Mesendoderm (in vitro differentiated cells): ENCODE measurements at regions not wholly inside any gene's neighbourhood (a gene's known extent, or its start where the extent isn't known, plus 50 kb on each side); places are given as distances from the start of the nearest gene placed in this dataset.
A peak's percentile ranks its signal among the peaks of the same experiment; 100 is the strongest.

ENCODE experiments used
- DNase-seq: peaks from one replicate; pipeline ENCODE4 v3.0.0; 2013
- H2AK5ac ChIP-seq: 2 replicates; pipeline ENCODE4 v1.6.1; 2013; ENCODE audit warnings: low read length, inconsistent platforms
- H2BK120ac ChIP-seq: 2 replicates; pipeline ENCODE4 v1.6.1; 2013; ENCODE audit warnings: low read depth, mild to moderate bottlenecking, low read length, moderate library complexity, mixed read lengths
- H2BK15ac ChIP-seq: replicated peaks from 2 replicates; pipeline ENCODE4 v1.6.1; 2013; ENCODE audit warnings: low read depth, mild to moderate bottlenecking, moderate library complexity
- H2BK5ac ChIP-seq: 2 replicates; pipeline ENCODE4 v1.6.1; 2013; ENCODE audit warnings: low read length, inconsistent platforms
- H3K18ac ChIP-seq: 2 replicates; pipeline ENCODE4 v1.6.1; 2013; ENCODE audit warnings: mild to moderate bottlenecking, low read length, mixed read lengths
- H3K23ac ChIP-seq: one replicate; pipeline ENCODE4 v1.6.1; 2013; ENCODE audit warnings: low read length
- H3K27ac ChIP-seq: 2 replicates; pipeline ENCODE4 v1.5.1; 2013; ENCODE audit warnings: low read depth, mild to moderate bottlenecking, inconsistent platforms, low read length, moderate library complexity
- H3K27me3 ChIP-seq: 2 replicates; pipeline ENCODE4 v1.6.1; 2013; ENCODE audit warnings: low read length, control low read depth, mild to moderate bottlenecking, inconsistent platforms; ENCODE audit not compliant: insufficient read depth, poor library complexity
- H3K36me3 ChIP-seq: 2 replicates; pipeline ENCODE4 v1.6.1; 2013; ENCODE audit warnings: low read length, inconsistent platforms; ENCODE audit not compliant: control insufficient read depth, insufficient read depth
- H3K4ac ChIP-seq: one replicate; pipeline ENCODE4 v1.6.1; 2013; ENCODE audit warnings: low read depth, mild to moderate bottlenecking, low read length, moderate library complexity
- H3K4me1 ChIP-seq: 2 replicates; pipeline ENCODE4 v1.6.1; 2013; ENCODE audit warnings: low read depth, low read length, inconsistent platforms; ENCODE audit not compliant: control insufficient read depth
- H3K4me2 ChIP-seq: 2 replicates; pipeline ENCODE4 v1.6.1; 2013; ENCODE audit warnings: low read length
- H3K4me3 ChIP-seq: 2 replicates; pipeline ENCODE4 v1.5.1; 2013; ENCODE audit warnings: mild to moderate bottlenecking, low read length
- H3K56ac ChIP-seq: one replicate; pipeline ENCODE4 v1.6.1; 2013; ENCODE audit warnings: low read length
- H3K79me1 ChIP-seq: 2 replicates; pipeline ENCODE4 v1.6.1; 2013; ENCODE audit warnings: low read length, inconsistent platforms
- H3K79me2 ChIP-seq: 2 replicates; pipeline ENCODE4 v1.6.1; 2013; ENCODE audit warnings: mild to moderate bottlenecking, low read length; ENCODE audit not compliant: control insufficient read depth, insufficient read depth
- H3K9ac ChIP-seq: 2 replicates; pipeline ENCODE4 v1.6.1; 2013; ENCODE audit warnings: low read length, inconsistent platforms
- H4K5ac ChIP-seq: one replicate; pipeline ENCODE4 v1.6.1; 2013; ENCODE audit warnings: low read length
- H4K8ac ChIP-seq: one replicate; pipeline ENCODE4 v1.6.1; 2013; ENCODE audit warnings: low read depth, mild to moderate bottlenecking, control low read depth, low read length, moderate library complexity
- WGBS: extraction: QIAGEN DNeasy Blood & Tissue Kit; methylation state at CpG from one replicate; pipeline ENCODE4 v1.1.7; 2013; ENCODE audit warnings: low lambda C conversion rate, missing lambda C conversion rate; ENCODE audit not compliant: insufficient coverage; ENCODE audit errors: extremely low coverage; 5-methylcytosine and 5-hydroxymethylcytosine counted together

DNA sequence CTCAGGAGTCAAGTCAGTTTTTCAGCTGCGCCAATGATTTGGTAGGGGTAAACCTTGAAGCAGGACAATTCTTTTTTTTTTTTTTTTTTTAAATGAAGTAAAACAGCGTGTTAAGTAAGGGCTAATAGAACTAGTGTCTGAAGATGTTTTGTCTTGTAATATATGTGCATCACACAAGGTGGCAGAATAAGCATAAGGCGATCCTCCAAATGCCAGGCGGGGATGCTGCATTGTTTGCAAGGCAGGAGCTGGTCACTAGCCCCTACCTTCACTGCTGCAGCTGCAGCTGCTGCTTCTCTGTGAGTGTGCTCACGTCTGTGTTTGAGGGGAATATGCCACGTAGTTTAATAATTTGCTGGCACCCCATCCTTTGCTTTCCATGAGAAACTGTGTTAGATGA lies 272.7 kb upstream of the MAP3K7 start:
- Histone ChIP-seq H3K79me2 (no peaks in the 10 kb centered on the region), H3K9ac (no peak overlapping the region), H2AK5ac (no peak overlapping the region), H2BK120ac (no peak overlapping the region), H3K4me2 (no peak overlapping the region), H4K8ac (no peak overlapping the region), H3K36me3 (no peaks in the 10 kb centered on the region), H3K27me3 (no peaks in the 10 kb centered on the region), H3K4me3 (no peak overlapping the region), H4K5ac (no peak overlapping the region), H2BK5ac (no peak overlapping the region), H3K4me1 (no peaks in the 10 kb centered on the region), H3K79me1 (no peaks in the 10 kb centered on the region), H3K18ac (no peak overlapping the region), H3K23ac (no peak overlapping the region), H3K27ac (no peak overlapping the region), H3K4ac (no peak overlapping the region), H3K56ac (no peak overlapping the region), H2BK15ac (no peak overlapping the region)
- peak; percentile 37 for DNase-seq
- no CpG with 5 or more reads among the region's 6 CpGs for WGBS

DNA sequence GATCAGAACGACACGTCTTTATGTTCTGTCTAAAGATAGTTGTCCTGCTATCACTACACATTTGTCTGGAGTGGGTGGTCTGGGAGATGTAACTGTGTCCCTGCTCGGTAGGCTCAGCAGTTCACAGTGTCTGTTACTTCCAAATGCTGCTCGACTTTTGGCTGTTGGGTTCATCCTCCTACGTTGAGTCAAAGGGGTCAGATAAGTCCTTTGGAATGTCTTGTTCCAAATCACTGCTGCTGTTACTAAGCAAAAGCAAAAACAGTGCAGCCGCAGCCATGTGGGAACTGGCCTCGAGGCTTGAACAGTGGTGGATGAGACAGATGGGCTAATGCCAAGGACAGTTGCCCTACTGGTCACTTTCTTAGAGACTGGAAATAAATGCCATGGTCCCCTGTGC lies 272.2 kb upstream of the MAP3K7 start:
- peak; percentile 19 for DNase-seq
- Histone ChIP-seq H3K23ac (no peak overlapping the region), H3K27me3 (no peaks in the 10 kb centered on the region), H3K27ac (no peak overlapping the region), H3K79me2 (no peaks in the 10 kb centered on the region), H2AK5ac (no peak overlapping the region), H3K4me3 (no peak overlapping the region), H3K36me3 (no peaks in the 10 kb centered on the region), H4K5ac (no peak overlapping the region), H3K4me2 (no peak overlapping the region), H2BK15ac (no peak overlapping the region), H2BK120ac (no peak overlapping the region), H3K4ac (no peak overlapping the region), H3K56ac (peak overlapping the region; percentile 9), H3K79me1 (no peaks in the 10 kb centered on the region), H3K4me1 (no peaks in the 10 kb centered on the region), H3K9ac (no peak overlapping the region), H3K18ac (no peak overlapping the region), H2BK5ac (no peak overlapping the region), H4K8ac (no peak overlapping the region)
- no CpG with 5 or more reads among the region's 7 CpGs for WGBS

DNA sequence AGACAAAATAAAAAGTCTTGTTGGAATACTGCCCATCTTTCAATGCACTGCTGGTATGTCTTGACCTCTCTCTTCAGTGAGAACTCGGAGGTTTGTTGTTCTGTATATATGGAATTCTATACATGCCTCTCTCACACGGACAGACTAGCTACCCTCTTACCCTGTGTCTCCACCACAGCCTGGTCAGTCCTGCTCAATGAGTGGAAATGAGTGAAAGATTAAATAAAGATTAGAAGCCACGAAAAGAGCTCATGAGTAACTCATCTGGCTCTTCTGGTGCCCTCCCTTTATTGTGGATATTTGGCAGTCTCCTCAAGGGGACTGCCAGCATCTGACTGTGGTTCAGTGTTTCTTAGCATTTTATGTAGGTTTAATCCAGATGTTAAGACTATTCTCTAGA lies 262.8 kb upstream of the MAP3K7 start:
- Histone ChIP-seq H2BK120ac (no peak overlapping the region), H4K8ac (no peak overlapping the region), H3K4me3 (no peak overlapping the region), H3K4ac (no peak overlapping the region), H2BK15ac (no peak overlapping the region), H3K79me1 (no peaks in the 10 kb centered on the region), H3K36me3 (no peaks in the 10 kb centered on the region), H3K56ac (no peak overlapping the region), H3K4me2 (no peak overlapping the region), H3K23ac (no peak overlapping the region), H3K18ac (peak overlapping the region; percentile 31), H3K79me2 (no peaks in the 10 kb centered on the region), H2BK5ac (no peak overlapping the region), H3K27ac (no peak overlapping the region), H3K27me3 (no peaks in the 10 kb centered on the region), H2AK5ac (no peak overlapping the region), H4K5ac (no peak overlapping the region), H3K9ac (no peak overlapping the region), H3K4me1 (no peaks in the 10 kb centered on the region)
- no peak for DNase-seq
- no CpG with 5 or more reads among the region's 3 CpGs for WGBS

DNA sequence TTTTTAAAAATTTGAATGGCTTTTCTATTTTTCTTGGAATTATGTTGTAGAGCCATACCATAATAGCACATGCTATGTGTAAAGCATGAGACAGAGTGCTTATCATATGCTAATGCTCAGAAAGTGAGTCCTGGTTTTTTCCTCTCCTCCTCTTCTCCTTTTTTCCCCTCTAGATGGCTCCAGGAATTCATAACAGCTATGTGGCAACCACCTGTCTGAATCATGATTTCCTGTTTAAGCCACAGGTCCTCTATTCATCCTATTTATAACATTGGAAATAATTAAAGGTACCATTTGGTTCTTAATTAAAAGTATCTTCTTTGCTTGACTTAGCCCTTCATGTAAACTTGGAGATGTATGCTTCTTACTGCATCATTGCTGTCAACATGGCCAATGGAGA lies 260.0 kb upstream of the MAP3K7 start:
- H3K23ac ChIP-seq, result no peak overlapping the region
- H2BK120ac ChIP-seq, result no peak overlapping the region
- H3K4me2 ChIP-seq, result no peak overlapping the region

DNA sequence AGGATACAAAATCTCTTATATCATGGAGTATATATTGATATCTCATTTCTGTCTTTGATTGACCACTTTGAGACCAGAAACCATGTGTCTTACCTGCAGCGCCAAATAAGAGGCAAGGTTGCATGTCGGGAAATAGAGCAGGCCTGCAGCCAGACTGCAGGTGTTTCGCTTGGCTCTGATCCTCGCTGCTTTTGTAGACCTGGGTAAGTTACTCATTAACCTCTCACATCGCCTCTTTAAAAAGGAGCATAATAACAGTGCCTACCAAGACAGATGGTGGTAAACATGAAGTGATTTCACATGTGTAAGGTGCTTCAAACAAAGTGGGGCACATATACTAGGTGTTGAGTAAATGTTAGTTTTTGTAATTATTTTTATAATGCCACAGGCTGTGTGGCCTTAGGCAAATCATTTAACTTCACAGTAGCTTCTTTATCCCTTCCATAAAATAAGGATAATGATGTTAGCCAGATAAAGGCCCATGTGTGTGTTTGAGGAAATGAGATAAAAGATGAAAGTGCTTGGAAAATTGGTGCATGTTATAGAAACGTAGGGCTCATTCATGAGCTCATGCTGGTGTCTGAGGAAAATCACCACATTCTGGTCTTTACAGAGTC lies 248.8 kb upstream of the MAP3K7 start:
- Histone ChIP-seq H2AK5ac (no peak overlapping the region), H3K4me2 (no peak overlapping the region), H2BK120ac (no peak overlapping the region), H3K18ac (no peak overlapping the region), H3K79me1 (no peaks in the 10 kb centered on the region), H3K23ac (no peak overlapping the region), H3K4me1 (no peaks in the 10 kb centered on the region), H2BK15ac (no peak overlapping the region), H2BK5ac (no peak overlapping the region), H3K9ac (no peak overlapping the region), H4K8ac (no peak overlapping the region), H3K27me3 (no peaks in the 10 kb centered on the region), H3K56ac (no peak overlapping the region), H3K4me3 (no peak overlapping the region), H4K5ac (no peak overlapping the region), H3K27ac (no peak overlapping the region), H3K36me3 (no peaks in the 10 kb centered on the region), H3K79me2 (no peaks in the 10 kb centered on the region), H3K4ac (no peak overlapping the region)
- no CpG with 5 or more reads among the region's 6 CpGs for WGBS
- no peak for DNase-seq

More for the DNA sequence above, 260.0 kb upstream of the MAP3K7 start:
- Histone ChIP-seq H3K79me1 (no peaks in the 10 kb centered on the region), H3K18ac (no peak overlapping the region), H3K56ac (no peak overlapping the region), H3K9ac (no peak overlapping the region), H3K4me3 (no peak overlapping the region), H2BK5ac (no peak overlapping the region), H3K4ac (no peak overlapping the region), H3K4me1 (no peaks in the 10 kb centered on the region), H3K36me3 (no peaks in the 10 kb centered on the region), H3K79me2 (no peaks in the 10 kb centered on the region), H3K27ac (no peak overlapping the region), H4K8ac (no peak overlapping the region), H2AK5ac (no peak overlapping the region), H3K27me3 (no peaks in the 10 kb centered on the region), H4K5ac (no peak overlapping the region), H2BK15ac (no peak overlapping the region)
- DNase-seq, result peak; percentile 6

DNA sequence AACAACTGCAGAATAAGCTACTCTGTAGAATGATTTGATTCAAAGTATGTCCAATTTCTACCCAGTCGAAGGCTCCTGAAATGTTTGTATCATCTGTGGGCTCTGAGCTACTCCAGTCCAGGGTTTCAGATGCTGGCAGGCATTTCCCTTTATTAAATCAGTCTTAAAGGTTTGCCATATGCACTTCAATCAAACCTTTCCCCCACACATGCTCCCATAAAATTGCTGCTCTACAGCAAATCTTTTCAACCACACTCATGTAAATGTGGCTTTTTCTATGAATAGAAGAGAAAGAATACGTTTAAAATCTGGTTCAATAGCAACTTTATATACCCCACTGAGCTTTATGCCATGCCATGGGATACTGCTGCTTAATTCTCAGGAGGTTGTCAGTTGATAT lies 242.4 kb upstream of the MAP3K7 start:
- H3K23ac ChIP-seq, result no peak overlapping the region
- no peaks in the 10 kb centered on the region for H3K4me1 ChIP-seq
- no peak overlapping the region for H3K18ac ChIP-seq
- no peaks in the 10 kb centered on the region for H3K36me3 ChIP-seq
- no peak overlapping the region for H3K27ac ChIP-seq
- H4K8ac ChIP-seq, result no peak overlapping the region
- H3K56ac ChIP-seq, result no peak overlapping the region
- no peaks in the 10 kb centered on the region for H3K79me1 ChIP-seq
- no CpG with 5 or more reads among the region's 2 CpGs for WGBS
- H2AK5ac ChIP-seq, result no peak overlapping the region
- H2BK120ac ChIP-seq, result no peak overlapping the region
- no peak overlapping the region for H3K4me2 ChIP-seq
- no peaks in the 10 kb centered on the region for H3K27me3 ChIP-seq
- H3K4ac ChIP-seq, result no peak overlapping the region
- H3K79me2 ChIP-seq, result no peaks in the 10 kb centered on the region
- no peak overlapping the region for H4K5ac ChIP-seq
- no peak overlapping the region for H2BK15ac ChIP-seq
- no peak overlapping the region for H3K9ac ChIP-seq
- no peak overlapping the region for H2BK5ac ChIP-seq
- no peak for DNase-seq
- no peak overlapping the region for H3K4me3 ChIP-seq
